ENCODE measurements at regions not wholly inside any gene's neighbourhood (a gene's known extent, or its start where the extent isn't known, plus 50 kb on each side); places are given as distances from the start of the nearest gene placed in this dataset.

GRCh38 chr10:108445746-108446145 is 1281.2 kb upstream of the SORCS1 start:
- DNase-seq (ENCODE audit: low read depth) = no peak
- Histone ChIP-seq H3K36me3 (ENCODE audit: control insufficient read depth, insufficient read depth, low read length) (no peaks in the 10 kb centered on the region), H3K4me3 (ENCODE audit: low read depth, low read length) (no peak overlapping the region), H3K27me3 (ENCODE audit: control insufficient read depth, insufficient read depth, low read length) (no peaks in the 10 kb centered on the region)
- TF ChIP-seq, protein P1, sequence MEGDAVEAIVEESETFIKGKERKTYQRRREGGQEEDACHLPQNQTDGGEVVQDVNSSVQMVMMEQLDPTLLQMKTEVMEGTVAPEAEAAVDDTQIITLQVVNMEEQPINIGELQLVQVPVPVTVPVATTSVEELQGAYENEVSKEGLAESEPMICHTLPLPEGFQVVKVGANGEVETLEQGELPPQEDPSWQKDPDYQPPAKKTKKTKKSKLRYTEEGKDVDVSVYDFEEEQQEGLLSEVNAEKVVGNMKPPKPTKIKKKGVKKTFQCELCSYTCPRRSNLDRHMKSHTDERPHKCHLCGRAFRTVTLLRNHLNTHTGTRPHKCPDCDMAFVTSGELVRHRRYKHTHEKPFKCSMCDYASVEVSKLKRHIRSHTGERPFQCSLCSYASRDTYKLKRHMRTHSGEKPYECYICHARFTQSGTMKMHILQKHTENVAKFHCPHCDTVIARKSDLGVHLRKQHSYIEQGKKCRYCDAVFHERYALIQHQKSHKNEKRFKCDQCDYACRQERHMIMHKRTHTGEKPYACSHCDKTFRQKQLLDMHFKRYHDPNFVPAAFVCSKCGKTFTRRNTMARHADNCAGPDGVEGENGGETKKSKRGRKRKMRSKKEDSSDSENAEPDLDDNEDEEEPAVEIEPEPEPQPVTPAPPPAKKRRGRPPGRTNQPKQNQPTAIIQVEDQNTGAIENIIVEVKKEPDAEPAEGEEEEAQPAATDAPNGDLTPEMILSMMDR (IDR thresholded peaks at IDR 0.05; ENCODE audit: insufficient read depth, low read length, poor library complexity, severe bottlenecking) = no peak

DNA sequence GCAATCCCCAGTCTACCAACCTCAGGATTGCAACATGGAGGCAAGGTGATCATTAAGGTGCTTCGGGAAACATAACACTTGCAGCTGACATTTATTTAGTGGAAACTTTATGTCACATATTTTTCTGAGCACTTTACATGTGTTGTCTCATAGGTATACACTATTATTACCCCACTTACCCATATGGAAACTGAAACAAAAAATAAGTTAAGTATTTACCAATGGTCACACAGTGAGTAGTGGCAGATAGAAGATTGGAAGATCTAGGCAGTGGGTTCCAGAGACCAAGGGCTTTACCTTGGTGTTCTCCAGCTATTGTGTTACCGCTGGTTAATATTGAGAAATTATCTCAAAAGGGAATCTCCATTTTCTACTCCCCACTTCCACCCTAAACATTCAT is 1279.1 kb upstream of the SORCS1 start:
- TF ChIP-seq, protein P1 (IDR thresholded peaks at IDR 0.05; ENCODE audit: insufficient read depth, low read length, poor library complexity, severe bottlenecking) = no peak
- no peak for DNase-seq (ENCODE audit: low read depth)
- Histone ChIP-seq H3K27me3 (ENCODE audit: control insufficient read depth, insufficient read depth, low read length) (no peaks in the 10 kb centered on the region), H3K4me3 (ENCODE audit: low read depth, low read length) (no peak overlapping the region), H3K36me3 (ENCODE audit: control insufficient read depth, insufficient read depth, low read length) (no peaks in the 10 kb centered on the region)

GRCh38 chr10:108439397-108439796 is 1274.9 kb upstream of the SORCS1 start:
- no peak overlapping the region for H3K4me3 ChIP-seq (ENCODE audit: low read depth, low read length)
- TF ChIP-seq, protein P1 (IDR thresholded peaks at IDR 0.05; ENCODE audit: insufficient read depth, low read length, poor library complexity, severe bottlenecking) = peak; percentile 2
- no peaks in the 10 kb centered on the region for H3K27me3 ChIP-seq (ENCODE audit: control insufficient read depth, insufficient read depth, low read length)
- DNase-seq (ENCODE audit: low read depth) = no peak
- H3K36me3 ChIP-seq (ENCODE audit: control insufficient read depth, insufficient read depth, low read length) = no peaks in the 10 kb centered on the region

GRCh38 chr10:108436096-108436495 is 1271.6 kb upstream of the SORCS1 start:
- no peaks in the 10 kb centered on the region for H3K27me3 ChIP-seq (ENCODE audit: control insufficient read depth, insufficient read depth, low read length)
- TF ChIP-seq, protein P1 (IDR thresholded peaks at IDR 0.05; ENCODE audit: insufficient read depth, low read length, poor library complexity, severe bottlenecking) = no peak
- no peaks in the 10 kb centered on the region for H3K36me3 ChIP-seq (ENCODE audit: control insufficient read depth, insufficient read depth, low read length)
- DNase-seq (ENCODE audit: low read depth) = no peak
- no peak overlapping the region for H3K4me3 ChIP-seq (ENCODE audit: low read depth, low read length)

DNA sequence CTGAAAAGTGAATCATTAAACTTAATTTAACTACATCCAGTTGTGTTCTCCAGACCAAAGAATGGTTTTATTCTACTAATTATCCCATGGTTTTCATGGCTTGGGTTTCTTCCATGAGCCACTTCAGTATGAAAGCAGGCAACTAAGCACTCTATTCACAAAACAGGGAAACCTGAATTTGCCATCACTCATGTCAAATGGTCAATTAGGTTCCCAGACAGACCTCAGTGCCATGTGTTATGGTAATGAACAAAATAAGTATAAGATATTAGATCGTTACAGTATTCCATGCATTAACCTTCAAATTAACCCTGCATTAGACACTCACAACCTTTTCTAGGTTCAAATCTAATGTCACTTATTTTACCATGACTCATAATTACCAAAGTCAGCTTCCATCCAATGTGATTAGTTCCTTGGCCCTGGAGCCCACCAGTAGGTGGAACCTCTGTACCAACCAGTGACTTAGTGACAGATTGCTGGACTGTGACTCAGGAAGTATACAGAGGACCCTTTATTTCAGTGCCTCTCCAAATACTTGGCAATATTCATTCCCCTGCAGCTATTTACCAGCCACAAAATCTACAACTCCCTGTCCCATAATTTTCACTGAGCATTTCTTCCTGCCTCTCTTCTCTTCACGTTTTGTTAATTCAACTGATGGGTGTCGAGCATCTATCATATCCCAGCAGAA is 1270.2 kb upstream of the SORCS1 start:
- no peak overlapping the region for H3K4me3 ChIP-seq (ENCODE audit: low read depth, low read length)
- no peaks in the 10 kb centered on the region for H3K36me3 ChIP-seq (ENCODE audit: control insufficient read depth, insufficient read depth, low read length)
- DNase-seq (ENCODE audit: low read depth) = no peak
- no peaks in the 10 kb centered on the region for H3K27me3 ChIP-seq (ENCODE audit: control insufficient read depth, insufficient read depth, low read length)
- TF ChIP-seq, protein P1 (IDR thresholded peaks at IDR 0.05; ENCODE audit: insufficient read depth, low read length, poor library complexity, severe bottlenecking) = no peak

DNA sequence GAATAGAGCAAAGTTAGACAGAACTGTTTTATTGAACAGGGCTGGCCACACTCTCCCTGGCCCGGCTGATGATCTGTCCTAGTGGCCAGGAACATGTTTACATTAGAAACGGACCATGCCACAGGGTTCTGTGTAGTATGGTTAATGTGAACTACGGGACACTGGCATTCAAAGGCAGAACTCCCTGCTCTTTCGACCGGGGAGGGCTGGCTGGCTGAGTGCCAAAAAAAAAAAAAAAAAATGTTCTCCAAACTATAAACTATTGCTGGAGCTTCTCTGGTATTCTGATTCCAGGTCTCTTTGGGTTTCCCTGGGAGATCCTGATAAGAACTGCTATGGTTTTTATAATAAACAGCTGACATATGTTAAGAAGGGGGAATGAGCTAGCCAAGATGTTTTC is 1262.6 kb upstream of the SORCS1 start:
- TF ChIP-seq, protein P1 (IDR thresholded peaks at IDR 0.05; ENCODE audit: insufficient read depth, low read length, poor library complexity, severe bottlenecking) = no peak
- H3K36me3 ChIP-seq (ENCODE audit: control insufficient read depth, insufficient read depth, low read length) = no peaks in the 10 kb centered on the region
- DNase-seq (ENCODE audit: low read depth) = no peak
- H3K4me3 ChIP-seq (ENCODE audit: low read depth, low read length) = no peak overlapping the region
- no peaks in the 10 kb centered on the region for H3K27me3 ChIP-seq (ENCODE audit: control insufficient read depth, insufficient read depth, low read length)
